Vagina (tissue), 2 donors: ENCODE measurements at regions not wholly inside any gene's neighbourhood (a gene's known extent, or its start where the extent isn't known, plus 50 kb on each side); places are given as distances from the start of the nearest gene placed in this dataset.

Source experiments
- DNase-seq, 2 donors: peaks; one replicate each; pipeline ENCODE4 v3.0.0-alpha.2; 2017; ENCODE audit errors: extremely low spot score in 2 of 2
- H3K27ac ChIP-seq: fragments of 200-600 bp; sonication (generic); one replicate; pipeline ENCODE4 v1.5.1; 2019
- H3K27me3 ChIP-seq: fragments of 200-600 bp; sonication (generic); one replicate; pipeline ENCODE4 v1.5.1; 2019
- H3K36me3 ChIP-seq, 2 donors: fragments of 200-600 bp; sonication (generic); one replicate each; pipeline ENCODE4 v1.5.1; 2017 to 2019
- H3K4me1 ChIP-seq: fragments of 200-600 bp; sonication (generic); one replicate; pipeline ENCODE4 v1.5.1; 2019
- H3K4me3 ChIP-seq, 2 donors: fragments of 200-600 bp; sonication (generic); 1 replicate in 1 of 2; 2 replicates in 1 of 2; pipeline ENCODE4 v1.5.1; 2016 to 2019
- H3K9me3 ChIP-seq: fragments of 200-600 bp; sonication (generic); one replicate; pipeline ENCODE4 v1.5.1; 2019
- POLR2A ChIP-seq, 2 donors: fragments of 450-650 bp; IDR thresholded peaks; one replicate each; pipeline ENCODE4 v1.6.1; 2017; ENCODE audit warnings: antibody characterized with exemption in 2 of 2, mild to moderate bottlenecking in 2 of 2, moderate library complexity in 2 of 2
- POLR2AphosphoS5 ChIP-seq, 2 donors: sonication (generic); formaldehyde crosslinking; IDR thresholded peaks; one replicate each; pipeline ENCODE4 v1.9.0; 2017; ENCODE audit warnings: antibody characterized with exemption in 2 of 2, mild to moderate bottlenecking in 2 of 2, low read depth in 1 of 2; ENCODE audit not compliant: insufficient read depth in 1 of 2
- intact Hi-C: fragments of 100-400 bp; cut with DNase I; formaldehyde crosslinking; loops from one replicate; pipeline ENCODE4 v1.15.1; 2023
- TF ChIP-seq, protein P1 (sequence below), 3 experiments: fragments of 450-650 bp in 2 of 3; fragments of 200-600 bp in 1 of 3; sonication (generic) in 1 of 3; IDR thresholded peaks; one replicate each; pipeline ENCODE4 v1.5.1; 2017 to 2019; ENCODE audit warnings: antibody characterized with exemption in 3 of 3, mild to moderate bottlenecking in 2 of 3, moderate library complexity in 2 of 3

DNA sequence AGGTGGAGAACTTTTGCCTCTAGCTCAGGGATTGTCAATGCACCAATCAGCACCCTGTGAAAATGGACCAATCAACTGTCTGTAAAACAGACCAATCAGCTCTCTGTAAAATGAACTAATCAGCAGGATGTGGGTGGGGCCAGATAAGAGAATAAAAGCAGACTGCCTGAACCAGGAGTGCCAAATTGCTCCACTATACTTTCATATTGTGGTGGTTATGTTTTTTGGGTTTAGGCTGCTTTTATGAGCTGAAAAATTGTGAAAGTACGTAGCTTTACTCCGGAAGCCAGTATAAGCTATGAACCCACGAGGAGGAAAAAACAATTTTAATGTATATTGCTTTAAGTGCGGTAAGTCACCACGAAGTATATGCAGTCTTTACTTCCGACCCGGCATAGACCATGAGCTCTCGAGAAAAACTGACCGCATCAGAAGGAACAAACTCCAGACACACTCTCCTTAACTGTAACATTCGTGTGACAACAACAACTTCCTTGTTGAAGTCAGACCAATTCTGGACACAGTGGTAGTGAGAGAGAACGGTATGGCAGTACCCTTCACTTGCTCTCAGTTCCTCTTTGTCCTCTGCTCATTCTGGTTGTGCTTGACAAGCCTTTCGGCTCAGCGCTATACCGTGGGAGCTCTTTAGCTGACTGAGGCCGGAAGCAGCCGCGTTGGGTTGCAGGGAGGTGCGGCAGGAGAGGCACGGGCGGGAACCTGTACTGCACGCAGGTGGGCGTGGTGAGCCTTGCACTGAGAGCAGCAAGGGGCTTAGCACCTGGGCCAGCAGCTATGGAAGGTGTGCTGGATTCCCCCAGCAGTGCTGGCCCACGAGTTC is 81.9 kb upstream of the E2F3 start:
- no peak overlapping the region for H3K27ac ChIP-seq
- TF ChIP-seq, protein P1, sequence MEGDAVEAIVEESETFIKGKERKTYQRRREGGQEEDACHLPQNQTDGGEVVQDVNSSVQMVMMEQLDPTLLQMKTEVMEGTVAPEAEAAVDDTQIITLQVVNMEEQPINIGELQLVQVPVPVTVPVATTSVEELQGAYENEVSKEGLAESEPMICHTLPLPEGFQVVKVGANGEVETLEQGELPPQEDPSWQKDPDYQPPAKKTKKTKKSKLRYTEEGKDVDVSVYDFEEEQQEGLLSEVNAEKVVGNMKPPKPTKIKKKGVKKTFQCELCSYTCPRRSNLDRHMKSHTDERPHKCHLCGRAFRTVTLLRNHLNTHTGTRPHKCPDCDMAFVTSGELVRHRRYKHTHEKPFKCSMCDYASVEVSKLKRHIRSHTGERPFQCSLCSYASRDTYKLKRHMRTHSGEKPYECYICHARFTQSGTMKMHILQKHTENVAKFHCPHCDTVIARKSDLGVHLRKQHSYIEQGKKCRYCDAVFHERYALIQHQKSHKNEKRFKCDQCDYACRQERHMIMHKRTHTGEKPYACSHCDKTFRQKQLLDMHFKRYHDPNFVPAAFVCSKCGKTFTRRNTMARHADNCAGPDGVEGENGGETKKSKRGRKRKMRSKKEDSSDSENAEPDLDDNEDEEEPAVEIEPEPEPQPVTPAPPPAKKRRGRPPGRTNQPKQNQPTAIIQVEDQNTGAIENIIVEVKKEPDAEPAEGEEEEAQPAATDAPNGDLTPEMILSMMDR (IDR thresholded peaks at IDR 0.05) = no peak
- no peak for TF ChIP-seq POLR2AphosphoS5 (IDR thresholded peaks at IDR 0.05; ENCODE audit: insufficient read depth in 1 of 2, low read depth in 1 of 2)
- TF ChIP-seq POLR2A (IDR thresholded peaks at IDR 0.05) = no peak
- no peaks in the 10 kb centered on the region for H3K9me3 ChIP-seq
- DNase-seq = no peak
- no peaks in the 10 kb centered on the region for H3K36me3 ChIP-seq
- H3K27me3 ChIP-seq = no peaks in the 10 kb centered on the region
- H3K4me1 ChIP-seq = no peaks in the 10 kb centered on the region
- intact Hi-C loops = no loop called here
- H3K4me3 ChIP-seq = no peak overlapping the region

DNA sequence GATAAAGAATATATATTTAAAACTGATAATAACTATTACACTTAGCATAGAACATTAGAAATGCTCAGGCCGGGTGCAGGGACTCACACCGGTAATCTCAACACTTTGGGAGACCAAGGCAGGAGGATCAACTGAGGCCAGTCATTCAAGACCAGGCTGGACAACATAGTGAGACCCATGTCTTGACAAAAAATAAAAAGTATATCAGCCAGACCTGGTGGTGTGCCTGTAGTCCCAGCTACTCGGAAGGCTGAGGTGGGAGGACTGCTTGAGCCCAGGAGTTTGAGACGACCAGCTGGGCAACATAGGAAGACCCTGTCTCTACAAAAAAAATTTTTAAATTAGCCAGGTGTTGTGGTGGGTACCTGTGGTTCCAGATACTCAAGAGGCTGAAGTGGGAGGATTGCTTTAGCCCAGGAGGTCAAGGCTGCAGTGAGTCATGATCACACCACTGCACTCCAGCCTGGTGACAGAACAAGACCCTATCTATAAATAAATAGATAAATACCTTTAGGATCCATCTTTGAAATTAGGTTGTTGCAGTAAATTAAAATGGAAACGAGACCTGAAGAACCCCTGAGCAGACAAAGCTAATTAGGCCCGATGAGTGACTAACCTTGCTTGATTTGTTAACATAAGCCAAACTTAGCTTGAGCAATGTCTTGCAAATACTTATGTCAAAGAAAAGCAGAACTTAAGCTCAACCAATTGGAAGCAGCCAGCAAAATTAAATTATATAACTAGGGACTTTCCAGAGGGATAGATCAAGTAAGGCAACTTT is 75.8 kb upstream of the E2F3 start:
- intact Hi-C loops = no loop called here
- no peaks in the 10 kb centered on the region for H3K9me3 ChIP-seq
- TF ChIP-seq POLR2AphosphoS5 (IDR thresholded peaks at IDR 0.05; ENCODE audit: insufficient read depth in 1 of 2, low read depth in 1 of 2) = no peak
- no peak for TF ChIP-seq POLR2A (IDR thresholded peaks at IDR 0.05)
- TF ChIP-seq, protein P1 (IDR thresholded peaks at IDR 0.05) = no peak

DNA sequence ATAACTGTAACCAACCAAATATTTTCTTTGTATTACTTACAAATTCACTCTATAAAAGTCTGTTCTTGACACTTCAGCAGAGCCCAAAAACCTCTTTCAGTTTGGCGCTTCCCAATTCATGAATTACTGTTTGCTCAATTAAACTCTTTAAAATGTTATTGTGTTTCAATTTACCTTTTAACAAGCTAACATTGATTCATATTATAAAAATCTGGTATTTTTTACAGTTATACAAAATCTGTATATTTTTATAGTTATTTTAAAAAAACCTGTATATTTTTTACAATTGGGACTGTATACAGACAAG is 75.3 kb upstream of the E2F3 start:
- Histone ChIP-seq H3K27ac (no peak overlapping the region), H3K36me3 (no peaks in the 10 kb centered on the region), H3K9me3 (no peaks in the 10 kb centered on the region), H3K4me3 (no peak overlapping the region), H3K27me3 (no peaks in the 10 kb centered on the region), H3K4me1 (no peaks in the 10 kb centered on the region)
- no peak for DNase-seq
- intact Hi-C loops = no loop called here
- TF ChIP-seq POLR2A (IDR thresholded peaks at IDR 0.05) (no peak), POLR2AphosphoS5 (IDR thresholded peaks at IDR 0.05; ENCODE audit: insufficient read depth in 1 of 2, low read depth in 1 of 2) (no peak)
- TF ChIP-seq, protein P1 (IDR thresholded peaks at IDR 0.05) = no peak

More for the DNA sequence above, 75.8 kb upstream of the E2F3 start:
- H3K27me3 ChIP-seq = no peaks in the 10 kb centered on the region
- H3K4me1 ChIP-seq = no peaks in the 10 kb centered on the region
- no peak overlapping the region for H3K4me3 ChIP-seq
- no peak for DNase-seq
- no peaks in the 10 kb centered on the region for H3K36me3 ChIP-seq
- no peak overlapping the region for H3K27ac ChIP-seq

DNA sequence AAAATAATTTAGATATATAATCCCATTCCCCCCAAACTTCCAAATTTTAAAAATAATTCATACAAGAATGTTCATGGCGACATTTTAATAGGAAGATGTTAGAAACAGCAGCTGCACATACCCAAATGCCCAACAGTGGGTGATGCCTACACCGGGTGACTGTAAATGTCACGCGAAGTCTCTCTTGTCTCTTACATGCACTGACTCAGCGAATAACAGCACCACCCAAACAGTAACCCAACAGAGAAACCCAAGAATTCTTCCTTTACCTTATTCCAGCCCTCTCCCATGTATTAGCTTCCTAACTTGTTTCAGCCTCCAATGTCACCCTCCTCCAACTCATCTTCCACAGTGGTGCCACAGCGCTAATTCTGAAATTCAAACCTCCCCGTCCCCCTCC is 74.5 kb upstream of the E2F3 start:
- no peaks in the 10 kb centered on the region for H3K27me3 ChIP-seq
- no peaks in the 10 kb centered on the region for H3K36me3 ChIP-seq
- H3K9me3 ChIP-seq = no peaks in the 10 kb centered on the region
- H3K4me3 ChIP-seq = no peak overlapping the region
- TF ChIP-seq, protein P1 (IDR thresholded peaks at IDR 0.05) = no peak
- TF ChIP-seq POLR2AphosphoS5 (IDR thresholded peaks at IDR 0.05; ENCODE audit: insufficient read depth in 1 of 2, low read depth in 1 of 2) (no peak), POLR2A (IDR thresholded peaks at IDR 0.05) (no peak)
- H3K4me1 ChIP-seq = no peaks in the 10 kb centered on the region
- intact Hi-C loops = no loop called here
- no peak overlapping the region for H3K27ac ChIP-seq
- DNase-seq = no peak
